PC-3 (cell line): ENCODE measurements at regions not wholly inside any gene's neighbourhood (a gene's known extent, or its start where the extent isn't known, plus 50 kb on each side); places are given as distances from the start of the nearest gene placed in this dataset.

Experiments used
- EZH2 ChIP-seq: fragments of 300-600 bp; sonication (generic); IDR thresholded peaks from one replicate; pipeline ENCODE4 v1.6.1; 2017; ENCODE audit warnings: antibody characterized with exemption, mild to moderate bottlenecking, low read length; ENCODE audit not compliant: unreplicated experiment
- EZH2phosphoT487 ChIP-seq: fragments of 300-600 bp; sonication (generic); IDR thresholded peaks from 2 replicates; pipeline ENCODE4 v1.6.1; 2018; ENCODE audit warnings: mild to moderate bottlenecking, antibody characterized with exemption, low read length, borderline replicate concordance

DNA sequence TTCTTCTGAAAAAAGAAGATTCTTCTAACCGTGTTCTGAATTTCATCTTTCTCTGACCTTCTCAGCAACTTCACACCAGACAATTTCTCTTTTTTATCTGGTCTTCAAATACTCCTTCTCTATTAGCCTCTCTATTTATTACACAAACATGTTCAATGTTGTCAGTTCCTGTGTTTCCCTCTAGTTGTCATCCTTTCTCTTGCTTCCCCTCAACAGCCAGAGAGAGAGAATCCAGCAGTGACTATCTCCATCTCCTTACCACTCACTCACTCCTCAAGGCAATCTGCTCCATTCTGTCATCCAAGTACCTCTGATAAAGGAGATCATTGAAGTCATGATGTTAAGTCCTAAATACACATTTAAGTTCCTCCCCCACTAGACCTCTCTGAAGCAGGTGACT is 491.9 kb upstream of the CHAC2 start:
- no peak for TF ChIP-seq EZH2phosphoT487
- TF ChIP-seq EZH2, result no peak
